Colonic mucosa (tissue), 4 donors: ENCODE measurements at regions not wholly inside any gene's neighbourhood (a gene's known extent, or its start where the extent isn't known, plus 50 kb on each side); places are given as distances from the start of the nearest gene placed in this dataset.

Experiments
- DNase-seq: peaks from one replicate; pipeline ENCODE4 v3.0.0-alpha.2; 2020
- H3K27ac ChIP-seq: fragments of 200-600 bp; one replicate; pipeline ENCODE4 v1.8.0; 2021
- H3K27me3 ChIP-seq: fragments of 200-600 bp; one replicate; pipeline ENCODE4 v1.8.0; 2021
- H3K36me3 ChIP-seq: fragments of 200-600 bp; one replicate; pipeline ENCODE4 v1.8.0; 2021
- H3K4me1 ChIP-seq: fragments of 200-600 bp; one replicate; pipeline ENCODE4 v1.8.0; 2021; ENCODE audit warnings: mild to moderate bottlenecking
- H3K4me3 ChIP-seq: fragments of 200-600 bp; one replicate; pipeline ENCODE4 v1.8.0; 2021
- H3K9ac ChIP-seq, 2 donors: one replicate each; pipeline ENCODE4 v1.7.0; 2013; ENCODE audit warnings: control low read depth in 2 of 2, low read depth in 2 of 2, low read length in 2 of 2
- H3K9me3 ChIP-seq: fragments of 200-600 bp; one replicate; pipeline ENCODE4 v1.8.0; 2021
- intact Hi-C: fragments of 100-400 bp; cut with DNase I; formaldehyde crosslinking; loops from one replicate; pipeline ENCODE4 v1.14.1; 2022
- TF ChIP-seq, protein P1 (sequence below): fragments of 200-600 bp; IDR thresholded peaks from one replicate; pipeline ENCODE4 v1.8.0; 2022; ENCODE audit warnings: antibody characterized with exemption, mild to moderate bottlenecking
- donor health status: healthy.
- donor health status: DM: no; HTN: no; CAD: no.
- donor health status: DM: no; HTN: no; CAD: no.

DNA sequence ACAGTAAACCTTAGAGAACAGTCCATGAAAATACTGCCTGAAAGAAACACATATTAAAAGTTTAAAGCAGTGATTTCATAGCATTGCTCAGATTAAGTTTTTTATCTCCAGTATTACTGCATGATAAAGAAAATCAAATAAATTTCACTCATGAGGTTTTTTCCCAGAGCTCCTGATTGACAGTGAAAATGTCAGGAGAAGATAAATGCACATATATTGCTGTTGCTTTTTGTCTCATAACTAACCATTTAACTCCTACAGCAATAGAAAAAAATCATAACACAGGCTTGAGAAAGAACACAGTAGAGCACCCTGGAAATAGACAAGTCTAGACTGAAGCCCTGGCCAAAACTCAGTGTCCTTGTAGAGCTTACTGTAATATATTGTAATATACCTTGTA is 391.0 kb downstream of the TMX3 start:
- no peaks in the 10 kb centered on the region for H3K9me3 ChIP-seq
- no peak for DNase-seq
- intact Hi-C loops: no loop called here
- no peak overlapping the region for H3K9ac ChIP-seq
- H3K27ac ChIP-seq: no peak overlapping the region
- H3K4me3 ChIP-seq: no peak overlapping the region
- H3K4me1 ChIP-seq: no peaks in the 10 kb centered on the region
- TF ChIP-seq, protein P1, sequence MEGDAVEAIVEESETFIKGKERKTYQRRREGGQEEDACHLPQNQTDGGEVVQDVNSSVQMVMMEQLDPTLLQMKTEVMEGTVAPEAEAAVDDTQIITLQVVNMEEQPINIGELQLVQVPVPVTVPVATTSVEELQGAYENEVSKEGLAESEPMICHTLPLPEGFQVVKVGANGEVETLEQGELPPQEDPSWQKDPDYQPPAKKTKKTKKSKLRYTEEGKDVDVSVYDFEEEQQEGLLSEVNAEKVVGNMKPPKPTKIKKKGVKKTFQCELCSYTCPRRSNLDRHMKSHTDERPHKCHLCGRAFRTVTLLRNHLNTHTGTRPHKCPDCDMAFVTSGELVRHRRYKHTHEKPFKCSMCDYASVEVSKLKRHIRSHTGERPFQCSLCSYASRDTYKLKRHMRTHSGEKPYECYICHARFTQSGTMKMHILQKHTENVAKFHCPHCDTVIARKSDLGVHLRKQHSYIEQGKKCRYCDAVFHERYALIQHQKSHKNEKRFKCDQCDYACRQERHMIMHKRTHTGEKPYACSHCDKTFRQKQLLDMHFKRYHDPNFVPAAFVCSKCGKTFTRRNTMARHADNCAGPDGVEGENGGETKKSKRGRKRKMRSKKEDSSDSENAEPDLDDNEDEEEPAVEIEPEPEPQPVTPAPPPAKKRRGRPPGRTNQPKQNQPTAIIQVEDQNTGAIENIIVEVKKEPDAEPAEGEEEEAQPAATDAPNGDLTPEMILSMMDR: no peak
- no peaks in the 10 kb centered on the region for H3K36me3 ChIP-seq
- no peaks in the 10 kb centered on the region for H3K27me3 ChIP-seq

GRCh38 chr18:68316636-68317035 is 398.3 kb downstream of the TMX3 start:
- H3K27ac ChIP-seq: no peak overlapping the region
- TF ChIP-seq, protein P1: no peak
- H3K9ac ChIP-seq: no peak overlapping the region
- no peak for DNase-seq
- H3K4me1 ChIP-seq: no peaks in the 10 kb centered on the region
- intact Hi-C loops: no loop called here
- H3K9me3 ChIP-seq: no peaks in the 10 kb centered on the region
- H3K36me3 ChIP-seq: no peaks in the 10 kb centered on the region
- no peaks in the 10 kb centered on the region for H3K27me3 ChIP-seq
- no peak overlapping the region for H3K4me3 ChIP-seq

DNA sequence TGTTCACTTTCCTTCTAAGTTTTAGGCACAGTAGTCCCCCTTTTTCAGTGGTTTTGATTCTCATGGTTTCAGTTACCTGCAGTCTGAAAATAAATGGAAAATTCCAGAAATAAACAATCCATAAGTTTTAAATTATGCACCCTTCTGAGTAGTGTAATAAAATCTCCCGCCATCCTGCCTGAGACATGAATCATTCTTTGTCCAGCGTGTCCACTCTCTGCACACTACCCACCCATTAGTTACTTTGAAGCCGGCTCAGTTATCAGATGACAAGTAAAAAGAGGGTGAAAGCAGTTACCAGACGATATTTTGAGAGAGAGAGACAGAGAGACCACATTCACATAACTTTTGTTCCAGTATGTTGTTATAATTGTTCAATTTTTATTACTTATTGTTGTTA is 400.5 kb downstream of the TMX3 start:
- no peaks in the 10 kb centered on the region for H3K9me3 ChIP-seq
- TF ChIP-seq, protein P1: no peak
- H3K4me1 ChIP-seq: no peaks in the 10 kb centered on the region
- DNase-seq: no peak
- intact Hi-C loops: no loop called here
- no peaks in the 10 kb centered on the region for H3K27me3 ChIP-seq
- H3K36me3 ChIP-seq: no peaks in the 10 kb centered on the region
- H3K4me3 ChIP-seq: no peak overlapping the region
- no peak overlapping the region for H3K27ac ChIP-seq
- no peak overlapping the region for H3K9ac ChIP-seq

DNA sequence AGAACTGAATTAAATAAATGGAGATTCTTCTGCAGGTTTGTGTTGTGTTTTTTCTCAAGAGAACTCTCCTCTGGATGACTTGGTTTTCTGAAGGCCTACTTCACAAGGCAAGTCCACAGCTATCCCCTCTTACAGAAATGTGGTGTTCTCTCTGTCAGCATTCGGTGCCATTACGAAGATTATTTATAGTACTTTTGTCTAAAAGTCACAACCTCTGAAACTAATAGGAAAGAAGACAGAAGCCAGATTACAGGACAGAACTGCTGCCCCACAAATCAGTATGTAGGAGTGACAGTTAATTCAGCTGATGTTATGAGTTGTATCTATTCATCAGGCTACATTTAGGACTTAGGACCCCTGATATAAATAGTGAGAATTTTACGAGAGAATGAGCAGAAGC is 413.5 kb downstream of the TMX3 start:
- Histone ChIP-seq H3K27ac (no peak overlapping the region), H3K9ac (no peak overlapping the region), H3K36me3 (no peaks in the 10 kb centered on the region), H3K4me1 (no peaks in the 10 kb centered on the region), H3K4me3 (no peak overlapping the region), H3K9me3 (no peaks in the 10 kb centered on the region), H3K27me3 (no peaks in the 10 kb centered on the region)
- DNase-seq: no peak
- intact Hi-C loops: no loop called here
- TF ChIP-seq, protein P1: no peak

- H3K27ac ChIP-seq: no peak overlapping the region
- TF ChIP-seq, protein P1: no peak
- intact Hi-C loops: no loop called here
These were observed 415.0 kb downstream of the TMX3 start for GRCh38 chr18:68299906-68300305.

DNA sequence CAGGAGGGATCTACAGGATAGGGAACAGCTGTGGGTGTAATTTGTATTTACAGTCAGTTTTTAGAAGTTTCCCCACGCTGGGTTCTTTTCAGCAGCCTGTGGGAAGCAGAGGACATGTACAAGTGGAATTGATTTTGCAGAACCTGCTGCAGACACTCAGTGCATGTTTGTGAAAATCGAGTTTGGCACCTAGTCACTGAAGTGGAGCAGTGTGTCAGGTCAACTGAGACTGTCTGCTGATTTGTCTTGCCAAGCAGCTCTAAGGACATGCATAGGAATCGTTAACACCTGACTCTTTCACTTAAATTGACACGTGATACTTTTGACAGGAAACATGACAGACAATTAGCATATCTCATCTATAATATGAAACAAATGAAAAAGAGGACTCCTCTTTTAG is 416.6 kb downstream of the TMX3 start:
- Histone ChIP-seq H3K27me3 (no peaks in the 10 kb centered on the region), H3K4me1 (no peaks in the 10 kb centered on the region), H3K36me3 (no peaks in the 10 kb centered on the region), H3K9me3 (no peaks in the 10 kb centered on the region), H3K4me3 (no peak overlapping the region), H3K27ac (no peak overlapping the region), H3K9ac (no peak overlapping the region)
- DNase-seq: no peak
- intact Hi-C loops: no loop called here
- TF ChIP-seq, protein P1: no peak

More at GRCh38 chr18:68299906-68300305, 415.0 kb downstream of the TMX3 start:
- no peaks in the 10 kb centered on the region for H3K9me3 ChIP-seq
- H3K4me1 ChIP-seq: no peaks in the 10 kb centered on the region
- H3K36me3 ChIP-seq: no peaks in the 10 kb centered on the region
- H3K27me3 ChIP-seq: no peaks in the 10 kb centered on the region
- DNase-seq: no peak
- no peak overlapping the region for H3K9ac ChIP-seq
- no peak overlapping the region for H3K4me3 ChIP-seq
